ENCODE measurements at regions not wholly inside any gene's neighbourhood (a gene's known extent, or its start where the extent isn't known, plus 50 kb on each side); places are given as distances from the start of the nearest gene placed in this dataset.

DNA sequence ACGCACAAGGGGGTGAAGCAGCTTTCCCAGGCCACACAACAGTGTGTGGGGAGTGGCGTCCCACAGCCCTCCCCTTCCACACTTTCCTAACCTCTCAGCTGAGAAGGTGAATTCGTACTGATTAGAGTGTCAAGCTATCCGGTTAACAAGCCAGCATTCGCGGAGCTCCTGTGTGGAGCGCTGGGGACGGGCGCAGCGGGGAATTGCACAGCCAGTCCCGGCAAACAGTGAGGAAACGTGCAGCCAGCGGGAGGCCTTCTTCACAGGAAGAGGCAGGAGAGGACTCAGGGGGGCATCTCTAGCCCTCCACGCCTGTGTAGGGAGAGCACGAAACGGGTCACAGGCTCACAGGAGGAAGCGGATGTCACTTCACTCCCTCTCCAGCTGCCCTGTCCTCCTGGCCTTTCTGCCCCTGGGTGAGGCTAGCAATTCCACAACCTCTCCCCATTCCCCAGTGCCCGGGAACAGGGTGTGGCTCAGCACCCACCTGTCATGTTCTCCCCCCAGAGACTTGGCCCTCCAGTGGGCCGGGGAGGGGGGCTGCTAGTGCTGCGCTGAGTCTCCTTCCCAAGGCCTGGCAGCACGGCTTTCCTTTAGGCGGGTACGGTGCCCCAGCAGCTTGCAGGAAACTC is 117.3 kb downstream of the CPZ start:
- DNase-seq: no peak

DNA sequence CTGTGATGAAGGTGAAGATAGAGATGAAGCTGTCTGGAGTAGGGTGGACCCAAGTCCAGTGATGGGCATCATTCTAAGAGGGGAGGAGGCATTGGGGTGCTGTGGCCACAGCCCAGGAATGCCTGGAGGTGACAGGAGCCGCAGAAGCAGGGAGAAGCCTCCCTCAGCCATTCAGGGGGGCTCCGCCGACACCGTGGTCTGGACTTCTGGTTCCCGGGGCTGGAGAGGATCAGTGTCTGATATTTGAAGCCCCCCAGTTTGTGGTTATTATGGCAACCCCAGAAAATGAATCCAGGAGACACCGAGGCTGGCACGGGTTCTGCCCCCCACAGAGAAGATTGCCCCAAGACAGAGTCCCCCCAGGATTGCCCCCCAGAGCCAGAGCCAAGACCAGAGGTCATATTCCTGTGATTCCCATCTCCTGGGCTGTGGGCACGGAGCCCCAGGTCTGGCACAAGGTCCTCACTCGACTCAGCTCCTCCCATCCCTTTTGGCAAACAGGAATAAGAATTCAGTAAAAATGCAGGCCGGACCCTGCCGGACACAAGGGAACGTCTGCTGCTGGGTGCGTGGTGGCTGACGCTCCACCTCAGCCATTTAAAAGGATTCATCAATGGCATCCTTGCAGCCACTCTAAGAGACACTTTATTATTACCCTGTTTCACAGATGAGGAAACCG is 116.6 kb downstream of the CPZ start:
- DNase-seq: no peak

DNA sequence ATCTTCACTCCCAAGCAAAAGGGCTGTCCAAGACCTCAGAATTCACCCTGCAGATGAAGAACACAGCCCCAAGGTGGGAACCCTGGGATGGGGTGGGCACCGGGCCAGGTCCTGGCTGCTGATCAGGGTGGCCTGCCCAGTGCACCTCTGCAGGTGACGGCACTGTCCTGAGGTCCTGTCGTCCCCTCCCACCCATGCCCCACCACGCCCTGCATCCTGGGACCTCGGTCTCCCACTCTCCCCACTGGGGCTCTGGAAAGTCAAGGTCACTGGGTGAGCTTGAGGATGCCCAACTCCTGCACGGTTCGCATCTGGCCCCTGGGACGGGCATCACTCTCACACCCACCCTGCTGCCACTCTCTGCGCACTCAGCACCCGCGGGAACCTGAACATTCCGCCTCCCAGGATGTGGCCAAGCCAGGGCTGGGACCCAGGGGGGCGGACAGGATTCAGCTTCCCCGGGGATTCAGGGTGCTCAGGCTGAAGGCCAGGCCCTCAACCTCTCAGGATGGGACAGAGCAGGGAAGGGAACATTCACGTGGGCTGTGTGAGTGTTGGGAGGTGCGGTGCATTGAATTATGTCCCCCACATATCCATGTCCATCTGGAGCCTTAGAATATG is 115.9 kb downstream of the CPZ start:
- no peak for DNase-seq

DNA sequence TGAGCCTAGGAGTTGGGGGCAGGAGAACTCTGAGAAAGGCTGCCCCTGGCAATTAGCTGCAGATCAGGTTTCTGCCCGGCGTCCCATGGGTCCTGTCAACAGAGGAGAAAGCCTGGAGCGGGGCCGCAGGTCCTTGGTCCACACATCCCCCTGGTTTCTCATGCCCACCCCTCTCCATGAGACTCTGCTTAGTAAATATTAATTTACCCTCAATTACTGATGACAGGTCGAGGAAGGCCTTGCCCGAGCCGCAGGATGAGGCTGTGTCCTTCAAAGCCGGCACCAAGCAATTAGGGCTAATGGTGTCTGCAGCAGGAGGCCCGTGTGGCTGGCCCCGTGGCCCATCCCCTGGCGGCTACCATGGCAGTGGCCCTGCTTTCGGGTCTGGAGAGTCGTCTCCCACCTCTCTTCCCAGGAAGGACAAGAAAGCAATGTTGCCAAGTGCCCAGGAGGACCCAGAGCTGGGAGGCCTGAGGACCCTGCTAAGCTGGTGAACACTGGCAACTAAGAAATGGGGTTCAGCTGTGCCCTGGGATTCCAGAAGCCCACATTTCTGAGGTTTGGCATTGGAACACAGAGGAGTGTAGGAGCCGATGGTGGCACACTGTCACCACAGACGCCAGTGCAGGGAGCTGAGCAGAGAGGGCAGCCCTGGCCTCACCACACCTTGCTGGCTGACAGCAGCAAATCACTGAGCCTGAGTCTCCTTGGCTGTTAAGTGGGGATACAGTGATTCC is 114.6 kb downstream of the CPZ start:
- no peak for DNase-seq

DNA sequence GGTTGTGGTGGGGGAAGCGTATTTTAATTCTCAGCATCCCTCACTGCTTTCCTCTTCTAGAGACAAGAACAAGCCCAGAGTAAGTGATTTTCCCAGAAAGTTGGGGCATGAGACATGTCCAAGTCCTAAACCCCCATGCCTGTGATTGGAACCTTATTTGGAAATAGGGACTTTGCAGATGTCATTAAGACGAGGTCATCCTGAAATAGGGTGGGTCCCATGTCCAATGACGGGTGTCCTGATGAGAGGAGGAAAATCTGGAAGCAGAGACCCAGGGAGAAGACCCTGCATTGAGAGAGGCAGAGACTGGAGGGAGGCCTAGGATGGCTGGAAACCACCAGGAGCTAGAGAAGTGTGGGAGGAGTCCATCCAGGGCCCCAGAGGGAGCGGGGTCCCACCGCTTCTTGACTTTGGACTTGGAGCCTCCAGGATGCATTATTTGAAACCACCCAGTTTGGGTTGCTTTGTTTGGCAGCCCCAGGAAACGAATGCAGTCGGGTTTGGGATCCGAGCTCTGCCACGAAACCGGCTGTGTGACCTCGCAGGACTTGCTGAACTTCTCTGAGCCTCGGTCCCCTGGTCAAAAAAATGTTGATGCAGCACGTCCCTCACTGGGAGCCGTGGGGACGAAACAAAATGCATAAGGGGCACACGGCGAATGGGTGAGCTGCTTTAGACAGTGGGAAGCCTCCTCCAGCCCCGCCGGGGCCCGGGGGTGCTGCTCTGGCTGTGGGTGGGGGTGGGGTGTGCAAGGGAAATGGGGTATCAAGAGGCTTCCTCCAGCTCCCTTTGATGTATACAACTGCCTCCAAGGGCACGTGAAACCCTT is 113.9 kb downstream of the CPZ start:
- no peak for DNase-seq

DNA sequence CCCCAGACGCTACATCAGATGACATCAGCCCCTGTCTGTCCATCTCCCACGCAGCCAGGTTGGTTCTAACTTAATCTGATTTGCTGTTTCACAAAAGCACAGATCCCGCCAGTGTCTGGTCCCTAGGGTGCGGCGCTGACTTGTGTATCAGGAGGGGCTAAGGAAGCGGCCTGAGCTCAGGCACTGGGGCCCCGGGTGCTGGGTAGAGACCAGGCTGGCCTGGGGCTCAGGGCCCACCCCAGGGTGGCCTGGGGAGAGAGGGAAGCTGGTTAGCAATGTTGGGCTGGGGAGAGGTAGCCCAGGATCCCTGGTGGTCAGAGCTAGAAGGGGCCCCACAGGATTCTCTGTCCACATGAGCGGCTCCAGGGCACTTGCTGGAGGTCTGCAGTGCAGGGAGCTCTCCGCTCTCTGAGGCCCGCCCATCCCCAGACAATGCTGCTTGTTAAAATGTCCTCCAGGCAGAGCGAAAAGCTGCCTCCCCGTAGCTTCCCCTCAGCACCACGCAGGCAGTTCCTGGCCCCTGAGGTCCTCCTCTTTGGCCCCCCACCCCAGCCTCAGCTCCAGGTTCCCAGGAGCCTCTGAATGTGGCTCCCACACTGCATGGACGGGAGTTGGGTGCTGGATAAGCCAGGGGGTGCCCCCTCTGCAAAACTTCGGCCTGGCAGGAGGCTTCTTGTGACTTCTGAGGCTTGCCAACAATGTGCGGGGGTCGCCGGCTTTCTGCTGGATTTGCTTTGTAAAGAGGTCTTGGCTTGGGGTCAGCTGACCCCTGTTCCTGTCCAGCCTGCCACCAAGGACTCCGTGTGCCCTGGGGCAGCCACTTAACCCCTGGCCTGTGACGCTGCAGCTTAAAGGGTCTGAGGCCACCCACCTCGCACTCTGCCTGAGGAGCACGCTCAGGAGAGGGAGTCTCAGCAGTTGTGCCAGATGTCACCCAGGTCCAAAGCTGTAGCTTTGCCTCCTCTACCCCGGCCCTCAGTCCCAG is 112.9 kb downstream of the CPZ start:
- no peak for DNase-seq

DNA sequence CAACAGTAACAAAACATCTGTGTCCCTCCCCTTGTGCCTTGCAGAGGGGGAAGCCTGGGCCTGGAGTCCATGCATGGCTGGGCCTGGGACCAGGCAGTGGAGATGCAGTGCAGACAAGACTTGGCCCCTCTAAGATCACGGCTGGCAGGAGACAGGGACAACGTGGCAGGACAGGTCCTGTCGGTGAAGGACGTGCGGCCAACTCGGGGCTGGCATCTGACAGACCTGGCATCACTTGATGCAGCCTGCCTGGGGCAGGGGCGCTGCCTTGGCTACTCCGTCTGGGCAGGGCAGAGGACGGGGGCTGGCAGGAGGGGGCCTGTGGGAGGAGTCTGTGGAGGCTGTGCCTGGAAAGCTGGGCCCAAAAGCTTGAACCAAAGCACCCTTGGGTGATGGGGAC is 112.1 kb downstream of the CPZ start:
- DNase-seq: no peak

DNA sequence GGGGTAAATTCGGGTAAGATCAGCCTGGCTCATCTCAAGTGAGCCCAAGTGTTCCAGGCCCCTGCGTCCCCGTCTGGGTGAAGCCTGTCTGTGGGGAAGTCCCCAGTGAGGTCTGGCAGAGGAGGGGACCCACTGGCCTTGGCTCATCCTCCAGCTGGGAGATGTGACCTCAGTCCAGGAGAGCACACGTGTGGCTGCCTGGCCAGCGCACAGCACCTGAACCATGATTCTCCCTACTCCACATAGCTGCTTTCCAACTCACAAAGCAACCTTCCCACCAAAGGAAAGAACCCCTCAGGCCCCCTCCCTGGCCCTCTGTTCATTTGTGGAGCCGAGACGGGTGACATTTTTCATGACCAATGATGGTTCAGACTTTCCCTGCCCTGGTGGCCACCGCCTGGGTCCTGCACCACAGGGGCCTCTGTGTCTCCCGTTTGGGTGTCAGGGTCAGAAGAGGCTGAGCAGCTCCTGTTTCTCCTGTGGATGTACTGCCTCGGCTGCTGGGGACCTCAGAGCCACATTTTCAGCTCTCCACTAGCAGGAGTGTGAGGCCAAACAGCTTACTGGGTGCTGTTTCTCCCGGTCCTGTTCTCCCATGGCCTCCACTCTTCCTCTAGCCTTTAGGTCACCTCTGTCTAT is 111.4 kb downstream of the CPZ start:
- DNase-seq: no peak

DNA sequence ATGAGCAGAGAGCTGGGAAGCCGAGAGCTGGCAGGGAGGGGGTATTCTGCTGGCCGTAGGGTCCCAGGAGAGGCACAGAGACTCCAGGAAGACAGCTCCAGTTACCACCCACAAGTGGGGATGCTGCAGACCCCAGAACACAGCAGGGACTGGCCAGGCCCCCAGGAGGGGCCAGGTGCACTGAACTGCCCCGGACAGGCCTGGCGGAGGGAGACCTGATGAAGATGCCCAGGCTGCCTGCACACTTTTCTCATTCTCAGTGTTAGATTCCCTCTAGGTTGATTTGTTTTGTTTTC is 110.8 kb downstream of the CPZ start:
- no peak for DNase-seq

DNA sequence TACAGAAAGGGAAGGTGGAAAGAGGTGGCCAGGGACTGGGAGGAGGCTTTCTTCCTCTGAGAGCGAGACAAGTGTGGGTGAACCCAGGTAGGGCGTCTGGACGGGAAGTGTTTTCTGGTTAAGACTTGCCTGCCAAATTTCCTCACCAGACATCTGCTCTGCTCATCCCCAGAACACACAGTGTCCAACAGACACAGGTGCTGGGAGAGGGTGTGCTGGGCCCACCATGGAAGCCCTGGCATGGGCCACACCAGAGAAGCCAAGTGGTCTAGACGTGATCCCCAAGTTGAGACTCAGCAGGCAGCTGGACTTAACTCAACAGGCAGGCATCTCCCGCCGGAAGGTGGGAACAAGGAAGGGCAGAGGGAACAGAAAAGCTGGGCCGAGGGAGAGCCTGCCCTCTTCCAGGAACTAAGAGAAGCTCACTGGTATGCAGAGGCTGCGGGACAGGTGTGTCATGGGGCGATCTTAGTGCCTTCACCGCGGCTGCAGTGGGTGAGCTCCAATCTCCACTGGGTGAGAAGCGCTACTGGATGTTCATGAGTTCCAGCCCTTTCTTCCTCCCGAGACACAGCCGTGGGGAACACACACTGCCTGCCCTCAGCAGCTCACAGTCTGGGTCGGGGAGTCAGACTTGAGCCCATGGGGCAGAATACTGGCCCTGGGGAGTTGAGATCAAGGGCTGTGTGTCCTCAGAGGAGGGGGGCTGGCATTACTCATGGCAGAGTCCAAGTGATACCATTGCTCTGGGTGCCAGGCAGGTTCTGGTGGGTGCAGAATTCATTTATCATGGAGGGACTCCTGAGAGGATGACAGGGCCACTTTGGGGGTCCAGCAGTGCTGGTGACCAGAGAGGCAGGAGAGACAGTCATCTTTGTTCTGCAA is 110.2 kb downstream of the CPZ start:
- DNase-seq: no peak

DNA sequence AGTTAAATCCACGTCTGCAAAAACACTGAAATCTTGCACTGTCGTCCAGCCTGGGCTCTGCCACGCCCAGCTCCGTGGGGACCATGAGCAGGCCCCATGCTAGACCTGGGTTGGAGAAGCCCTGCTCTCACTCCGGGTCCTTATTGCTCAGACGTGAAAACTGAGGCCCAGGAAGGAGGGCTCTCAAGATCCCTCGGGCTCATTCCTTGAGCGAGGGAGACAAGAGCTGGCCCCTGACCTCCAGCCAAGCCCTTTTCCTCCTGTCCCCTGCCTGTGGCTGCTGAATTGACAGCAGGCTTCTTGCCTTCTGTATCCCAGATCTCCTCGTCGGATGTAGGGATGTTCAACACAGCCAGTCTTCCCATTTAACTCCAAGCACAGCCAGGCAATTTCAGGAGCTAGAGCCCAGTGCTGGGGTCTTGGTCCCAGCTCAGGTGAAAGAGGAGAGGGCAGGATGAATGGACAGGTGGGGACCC is 109.5 kb downstream of the CPZ start:
- no peak for DNase-seq

DNA sequence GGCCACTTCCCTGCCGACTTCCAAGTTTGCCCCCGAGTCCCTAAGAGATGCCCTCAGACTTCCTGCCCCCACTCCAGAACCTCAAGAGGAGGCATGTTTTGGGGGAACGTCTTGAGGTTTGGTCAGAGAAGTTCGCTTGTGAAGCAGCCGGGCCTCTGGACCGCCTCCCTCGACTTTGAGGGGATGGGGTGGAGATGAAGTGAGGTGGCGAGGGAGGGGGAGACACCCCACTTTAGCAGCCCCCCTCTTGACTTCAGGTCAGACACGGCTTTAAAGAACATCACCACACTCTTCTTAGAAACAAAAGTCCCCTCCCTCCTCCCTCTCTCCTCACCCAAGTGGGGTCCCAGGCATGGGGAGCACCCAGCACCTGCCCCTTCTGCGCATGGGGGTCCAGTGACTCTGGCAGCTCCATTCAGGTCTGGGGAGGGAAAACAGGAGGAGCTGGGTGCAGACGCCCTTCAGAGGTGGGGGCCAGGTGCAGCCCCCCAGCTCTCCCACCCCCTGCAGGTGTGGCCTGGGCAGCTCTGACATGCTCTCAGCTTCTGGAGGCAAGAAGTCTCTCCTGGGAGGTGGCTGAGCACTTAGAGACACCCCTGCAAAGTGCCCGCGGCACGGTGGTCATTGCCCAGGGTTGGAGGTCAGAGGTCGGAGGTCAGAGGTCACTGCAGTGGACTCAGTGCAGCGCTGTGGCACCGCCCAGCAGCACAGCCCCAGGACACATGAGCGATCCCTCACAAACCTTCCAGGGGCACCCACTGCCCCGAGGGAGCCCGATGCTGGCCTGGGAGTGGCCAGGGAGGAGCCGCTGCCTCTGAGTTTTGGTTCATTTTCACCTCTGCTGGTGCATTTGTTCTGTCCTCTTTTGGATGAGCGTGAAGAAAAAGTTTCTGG is 108.8 kb downstream of the CPZ start:
- DNase-seq: no peak

DNA sequence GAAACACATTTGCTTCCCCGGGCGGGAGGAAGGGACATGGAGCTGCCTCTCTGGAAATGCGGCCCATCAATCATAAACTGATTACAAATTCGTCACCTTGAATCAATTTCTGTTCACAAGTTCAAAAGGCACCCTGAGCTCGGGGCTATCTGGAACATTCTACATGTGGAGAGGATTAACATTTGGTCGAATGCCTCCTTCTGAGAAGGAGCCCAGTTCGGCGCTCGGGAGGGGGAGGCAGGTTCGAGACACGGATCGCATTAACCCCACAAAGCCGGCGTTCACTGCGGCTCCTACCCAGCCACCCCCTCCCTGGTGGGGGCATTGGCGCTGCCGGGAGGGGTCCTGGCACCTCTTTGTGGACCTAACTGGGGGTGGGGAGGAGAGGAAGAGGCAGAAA is 108.0 kb downstream of the CPZ start:
- DNase-seq: no peak

DNA sequence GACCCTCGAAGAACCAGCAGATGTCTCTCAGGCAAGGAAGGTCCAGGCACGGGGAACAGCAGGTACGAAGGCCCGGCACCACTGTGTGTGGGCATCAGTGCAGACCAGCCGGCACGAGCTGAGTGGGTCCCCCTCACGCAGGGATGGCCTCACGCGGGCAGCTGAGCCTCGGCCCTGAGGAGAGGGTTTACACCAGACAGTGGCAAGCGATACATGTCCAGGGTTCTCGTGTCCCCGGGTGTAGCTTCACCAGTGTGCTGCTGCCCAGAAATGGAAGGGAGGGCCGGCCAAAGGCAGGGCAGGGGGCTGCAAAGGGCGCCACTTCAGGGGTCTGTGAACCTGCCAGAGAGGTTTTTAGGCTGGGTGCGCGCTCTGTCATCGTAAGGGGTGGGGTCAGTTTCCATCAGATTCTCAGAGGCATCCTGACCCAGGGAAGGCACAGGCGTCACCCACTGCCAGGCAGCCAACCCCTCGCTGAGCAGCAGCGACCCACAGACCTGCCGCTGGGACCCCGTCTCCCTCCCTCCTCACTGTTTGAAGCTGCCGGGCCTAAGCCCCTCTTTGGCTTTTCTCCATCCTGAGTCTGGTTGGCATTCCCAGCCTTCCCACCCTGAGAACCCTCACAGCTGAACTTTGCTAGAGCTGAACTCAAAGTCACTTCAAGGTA is 107.0 kb downstream of the CPZ start:
- DNase-seq: no peak

DNA sequence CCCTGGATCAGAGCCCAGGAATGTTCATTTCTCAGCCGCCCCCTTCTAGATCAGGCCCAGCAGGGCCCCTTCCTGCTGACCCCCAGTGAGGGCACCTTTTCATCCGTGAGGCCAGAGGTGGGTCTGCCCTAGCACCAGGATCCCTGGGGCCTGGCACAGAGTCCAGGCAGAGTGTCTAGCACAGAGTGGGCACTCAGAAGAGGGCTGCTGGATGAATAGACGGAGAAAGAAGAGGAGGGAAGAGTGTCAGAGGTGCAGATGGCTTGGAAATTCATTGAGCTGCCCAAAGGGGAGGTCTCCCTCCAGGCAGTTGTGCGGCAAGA is 106.5 kb downstream of the CPZ start:
- DNase-seq: no peak

DNA sequence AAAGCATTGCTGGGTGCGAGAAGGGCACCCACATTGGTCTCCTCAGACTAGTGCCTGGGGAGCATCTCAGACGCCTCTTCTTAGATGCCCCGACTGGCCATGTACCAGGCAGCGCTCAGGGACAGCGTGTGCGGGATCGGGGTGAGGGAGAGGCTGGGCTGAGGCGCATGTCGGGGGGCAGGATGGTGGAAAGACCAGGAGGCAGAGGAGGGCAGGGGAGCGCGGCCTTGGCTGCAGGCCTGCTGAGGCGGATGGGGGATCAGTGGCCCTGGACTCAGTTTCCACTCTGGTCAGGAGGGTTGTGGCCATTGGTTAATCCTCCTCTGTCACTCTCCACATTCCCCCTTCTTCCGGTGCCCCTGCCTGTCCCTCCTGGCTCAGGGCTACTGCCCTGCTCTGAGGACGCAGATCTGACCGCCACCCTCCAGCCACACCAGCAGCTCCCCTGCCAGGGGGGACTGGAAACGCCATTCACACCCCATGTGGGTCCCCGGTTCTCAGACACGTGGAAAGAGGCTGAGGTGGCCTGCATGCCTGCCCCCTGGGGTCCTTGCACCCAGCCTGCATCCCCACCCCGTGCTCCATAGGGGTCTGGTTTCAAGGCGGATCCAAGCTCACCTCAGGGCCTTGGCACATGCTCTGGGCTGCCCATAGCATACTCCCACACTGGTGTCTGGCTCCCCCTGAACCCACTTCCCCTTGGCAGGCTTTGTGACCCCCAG is 105.9 kb downstream of the CPZ start:
- DNase-seq: no peak

DNA sequence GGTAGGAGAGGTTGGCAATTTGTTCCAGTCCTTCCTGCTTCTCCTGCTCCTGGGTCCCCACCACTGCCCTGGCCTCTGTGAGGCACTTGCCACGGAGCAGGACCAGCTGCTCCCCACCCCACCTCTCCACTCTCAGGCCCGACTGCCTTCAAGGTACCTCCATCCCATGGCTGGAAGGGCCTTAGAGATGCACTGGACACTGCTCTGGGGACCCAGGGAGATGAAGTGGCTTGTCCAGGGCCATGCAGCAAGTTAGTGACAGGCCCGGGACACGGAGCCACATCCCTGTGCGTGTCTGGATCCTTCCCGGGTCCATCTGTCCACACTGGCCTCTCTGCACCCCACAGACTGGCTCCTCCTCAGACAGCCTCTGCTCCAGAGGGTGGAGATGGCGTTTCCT is 105.3 kb downstream of the CPZ start:
- no peak for DNase-seq

Measured in midbrain (tissue), 1 donor.